MM.1S (cell line): ENCODE measurements at regions not wholly inside any gene's neighbourhood (a gene's known extent, or its start where the extent isn't known, plus 50 kb on each side); places are given as distances from the start of the nearest gene placed in this dataset.

Source experiments
- EZH2 ChIP-seq: fragments of 300-600 bp; sonication (generic); optimal IDR thresholded peaks from 2 replicates; pipeline ENCODE3; 2017; ENCODE audit warnings: low read depth, mild to moderate bottlenecking, antibody characterized with exemption, low read length, mixed read lengths
- TF ChIP-seq, protein P1 (sequence below): fragments of 300-600 bp; sonication (generic); IDR thresholded peaks from 2 replicates; pipeline ENCODE4 v1.5.1; 2016; ENCODE audit warnings: antibody characterized with exemption, low read length, mixed read lengths

DNA sequence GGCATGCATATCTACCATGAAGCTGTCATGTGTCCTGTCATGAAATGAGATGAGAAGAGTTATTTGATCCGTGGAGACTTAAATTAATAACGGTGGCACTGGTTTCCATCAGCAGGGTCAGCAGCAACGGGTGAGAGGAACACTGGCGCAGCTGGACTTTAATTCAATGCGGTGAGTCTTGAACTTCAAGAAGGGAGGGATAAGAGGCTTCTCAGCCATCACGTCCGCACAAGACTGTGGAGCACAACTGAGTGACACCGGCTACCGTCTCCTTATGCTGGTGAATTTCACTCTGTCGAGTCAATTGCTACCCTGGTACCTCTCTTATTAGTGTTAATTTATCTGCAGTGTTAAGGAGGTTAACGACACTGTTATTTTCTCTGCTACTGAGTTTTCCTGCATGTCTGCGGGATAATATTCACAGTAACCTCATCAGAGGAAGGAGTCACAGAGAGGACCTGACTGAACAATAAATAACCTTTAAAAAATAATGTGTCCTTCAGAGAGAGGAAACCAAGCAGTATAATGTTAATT is 236.8 kb downstream of the EPHA4 start:
- TF ChIP-seq, protein P1, sequence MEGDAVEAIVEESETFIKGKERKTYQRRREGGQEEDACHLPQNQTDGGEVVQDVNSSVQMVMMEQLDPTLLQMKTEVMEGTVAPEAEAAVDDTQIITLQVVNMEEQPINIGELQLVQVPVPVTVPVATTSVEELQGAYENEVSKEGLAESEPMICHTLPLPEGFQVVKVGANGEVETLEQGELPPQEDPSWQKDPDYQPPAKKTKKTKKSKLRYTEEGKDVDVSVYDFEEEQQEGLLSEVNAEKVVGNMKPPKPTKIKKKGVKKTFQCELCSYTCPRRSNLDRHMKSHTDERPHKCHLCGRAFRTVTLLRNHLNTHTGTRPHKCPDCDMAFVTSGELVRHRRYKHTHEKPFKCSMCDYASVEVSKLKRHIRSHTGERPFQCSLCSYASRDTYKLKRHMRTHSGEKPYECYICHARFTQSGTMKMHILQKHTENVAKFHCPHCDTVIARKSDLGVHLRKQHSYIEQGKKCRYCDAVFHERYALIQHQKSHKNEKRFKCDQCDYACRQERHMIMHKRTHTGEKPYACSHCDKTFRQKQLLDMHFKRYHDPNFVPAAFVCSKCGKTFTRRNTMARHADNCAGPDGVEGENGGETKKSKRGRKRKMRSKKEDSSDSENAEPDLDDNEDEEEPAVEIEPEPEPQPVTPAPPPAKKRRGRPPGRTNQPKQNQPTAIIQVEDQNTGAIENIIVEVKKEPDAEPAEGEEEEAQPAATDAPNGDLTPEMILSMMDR: no peak
- no peak for TF ChIP-seq EZH2
